HepG2 (cell line): ENCODE measurements at regions not wholly inside any gene's neighbourhood (a gene's known extent, or its start where the extent isn't known, plus 50 kb on each side); places are given as distances from the start of the nearest gene placed in this dataset.

Experiments
- ATAC-seq: fragments of 200-7000 bp; cut with Tn5 transposase; 3 replicates; pipeline ENCODE4 v1.9.1; 2020; ENCODE audit warnings: mild to moderate bottlenecking, moderate library complexity
- BruUV-seq: library from RNA; stranded (reverse); fragments of 400-500 nt; replicated peaks from 2 replicates; lab custom pipeline; 2021; lab: Mats Ljungman, UMichigan
- CTCF ChIA-PET: fragments of 300-600 bp; formaldehyde crosslinking; extraction: SDS; loops from one replicate; lab custom pipeline; 2021; ENCODE audit warnings: low total read pairs, inconsistent platforms, low intra/inter-chr PET ratio; lab: Yijun Ruan, JAX
- POLR2A ChIA-PET: fragments of 350-600 bp; sonication (Branson Sonifier 250); formaldehyde crosslinking; loops from one replicate; lab custom pipeline; 2020; ENCODE audit warnings: antibody characterized with exemption, inconsistent platforms; lab: Yijun Ruan, JAX
- DNase-seq: peaks from one replicate; pipeline ENCODE4 v3.0.0-alpha.2; 2015; ENCODE audit warnings: low spot score
- FAIRE-seq: peaks from 3 replicates; lab custom pipeline; 2011; peaks lifted over from hg19 to GRCh38; lab: Jason Lieb, UNC
- H2AFZ ChIP-seq: one replicate; pipeline ENCODE4 v1.6.1; 2011; ENCODE audit warnings: low read length, inconsistent platforms
- H3K27ac ChIP-seq: fragments of 300-600 bp; 3 replicates; pipeline ENCODE4 v1.8.0; 2011; ENCODE audit warnings: mixed run types, mild to moderate bottlenecking, mixed read lengths, low read length, inconsistent platforms; ENCODE audit not compliant: insufficient read depth; ENCODE audit errors: extremely low read length
- H3K27me3 ChIP-seq, 2 experiments: fragments of 200-600 bp in 1 of 2; 2 replicates in 1 of 2; 3 replicates in 1 of 2; pipeline versions ENCODE4 v1.6.0 to v1.8.0; 2011; ENCODE audit warnings: low read length in 2 of 2, mild to moderate bottlenecking in 2 of 2, moderate library complexity in 2 of 2, inconsistent platforms in 1 of 2; ENCODE audit not compliant: insufficient read depth in 2 of 2, control insufficient read depth in 1 of 2
- H3K36me3 ChIP-seq, 2 experiments: fragments of 200-600 bp in 1 of 2; replicated peaks in 1 of 2; 2 replicates in 1 of 2; 3 replicates in 1 of 2; pipeline versions ENCODE4 v1.5.1 to v1.8.0; 2011; ENCODE audit warnings: low read length in 2 of 2, inconsistent platforms in 1 of 2; ENCODE audit not compliant: insufficient read depth in 2 of 2, control insufficient read depth in 1 of 2
- H3K4me1 ChIP-seq: 2 replicates; pipeline ENCODE4 v1.5.1; 2012; ENCODE audit warnings: low read length, inconsistent platforms; ENCODE audit not compliant: insufficient read depth
- H3K4me2 ChIP-seq: 2 replicates; pipeline ENCODE4 v1.6.0; 2011; ENCODE audit warnings: low read depth, low read length, inconsistent platforms
- H3K4me3 ChIP-seq, 3 experiments: fragments of 200-600 bp in 1 of 3; sonication (generic), shearing (Covaris generic) in 1 of 3; replicated peaks in 1 of 3; 2 replicates each; pipeline ENCODE4 v1.5.1; 2011 to 2016; ENCODE audit warnings: low read length in 3 of 3, inconsistent platforms in 2 of 3, low read depth in 2 of 3, mild to moderate bottlenecking in 2 of 3, control low read depth in 1 of 3, mixed read lengths in 1 of 3; ENCODE audit not compliant: insufficient read depth in 1 of 3
- H3K79me2 ChIP-seq: one replicate; pipeline ENCODE4 v1.6.1; 2011; ENCODE audit warnings: low read length, inconsistent platforms; ENCODE audit not compliant: insufficient read depth
- H3K9ac ChIP-seq: 2 replicates; pipeline ENCODE4 v1.6.0; 2011; ENCODE audit warnings: mild to moderate bottlenecking, low read depth, low read length, inconsistent platforms; ENCODE audit not compliant: insufficient read depth
- H3K9me3 ChIP-seq: 2 replicates; pipeline ENCODE4 v1.5.1; 2012; ENCODE audit warnings: mild to moderate bottlenecking, low read length
- H4K20me1 ChIP-seq: 2 replicates; pipeline ENCODE4 v1.6.0; 2011; ENCODE audit warnings: inconsistent platforms, mild to moderate bottlenecking, low read length, moderate library complexity; ENCODE audit not compliant: insufficient read depth
- ATF7-NPFF ChIP-seq: sonication (generic); formaldehyde crosslinking; IDR thresholded peaks from 2 replicates; pipeline ENCODE4 v1.8.1; 2023; ENCODE audit warnings: mild to moderate bottlenecking, low read depth, missing genetic modification reagents, moderate library complexity
- FLYWCH1 ChIP-seq: sonication (generic); formaldehyde crosslinking; IDR thresholded peaks from 2 replicates; pipeline ENCODE4 v1.8.1; 2023; ENCODE audit warnings: mild to moderate bottlenecking, missing genetic modification reagents
- HNRNPH1 ChIP-seq: fragments of 200-400 bp; formaldehyde crosslinking; optimal IDR thresholded peaks from 2 replicates; pipeline ENCODE3; 2017; ENCODE audit warnings: mild to moderate bottlenecking, low read depth, low read length
- HOXA9 ChIP-seq: sonication (generic); formaldehyde crosslinking; IDR thresholded peaks from 2 replicates; pipeline ENCODE4 v1.8.1; 2022; ENCODE audit warnings: missing genetic modification reagents, mild to moderate bottlenecking, moderate library complexity, borderline replicate concordance
- LRRFIP1 ChIP-seq: sonication (generic); formaldehyde crosslinking; conservative IDR thresholded peaks from 2 replicates; pipeline ENCODE4 v1.4.0; 2020; ENCODE audit warnings: missing genetic modification reagents
- REL ChIP-seq: sonication (generic); formaldehyde crosslinking; conservative IDR thresholded peaks from 2 replicates; pipeline ENCODE4 v1.8.0; 2022; ENCODE audit warnings: mild to moderate bottlenecking, missing genetic modification reagents, moderate library complexity
- SALL2 ChIP-seq: sonication (generic); formaldehyde crosslinking; IDR thresholded peaks from 2 replicates; pipeline ENCODE4 v1.8.1; 2023; ENCODE audit warnings: mild to moderate bottlenecking, missing genetic modification reagents, inconsistent platforms
- SRSF9 ChIP-seq: fragments of 200-400 bp; formaldehyde crosslinking; IDR thresholded peaks from 2 replicates; pipeline ENCODE4 v1.6.1; 2018; ENCODE audit warnings: borderline replicate concordance, mild to moderate bottlenecking, low read depth, low read length; ENCODE audit not compliant: insufficient read depth, poor library complexity, severe bottlenecking
- ZBTB8A ChIP-seq: sonication (generic); formaldehyde crosslinking; IDR thresholded peaks from 2 replicates; pipeline ENCODE4 v1.4.0; 2020; ENCODE audit warnings: mild to moderate bottlenecking, low read depth, missing genetic modification reagents, borderline replicate concordance
- ZNF253 ChIP-seq: sonication (generic); formaldehyde crosslinking; IDR thresholded peaks from 2 replicates; pipeline ENCODE4 v1.8.0; 2022; ENCODE audit warnings: mild to moderate bottlenecking, missing genetic modification reagents, borderline replicate concordance
- ZNF296 ChIP-seq: sonication (generic); formaldehyde crosslinking; conservative IDR thresholded peaks from 2 replicates; pipeline ENCODE4 v1.5.0; 2020; ENCODE audit warnings: mild to moderate bottlenecking, missing genetic modification reagents
- ZNF362 ChIP-seq: sonication (generic); formaldehyde crosslinking; IDR thresholded peaks from 2 replicates; pipeline ENCODE4 v1.4.0; 2020; ENCODE audit warnings: missing genetic modification reagents, mild to moderate bottlenecking, borderline replicate concordance
- ZNF703 ChIP-seq: sonication (generic); formaldehyde crosslinking; IDR thresholded peaks from 2 replicates; pipeline ENCODE4 v1.5.1; 2020; ENCODE audit warnings: missing genetic modification reagents, mild to moderate bottlenecking, moderate library complexity, borderline replicate concordance
- WGBS: methylation state at CpG from one replicate; pipeline ENCODE4 v1.1.6; 2017; ENCODE audit warnings: low lambda C conversion rate; 5-methylcytosine and 5-hydroxymethylcytosine counted together
- in situ Hi-C: cut with HindIII; loops from 2 replicates; pipeline ENCODE4 v1.10.0; 2017; ENCODE audit warnings: low pct_unique_long_range_greater_than_20kb; ENCODE audit not compliant: extremely low pct_ligation_motif_present
- intact Hi-C: fragments of 100-400 bp; cut with micrococcal nuclease; formaldehyde crosslinking; loops from one replicate; pipeline ENCODE4 v1.10.0; 2022; ENCODE audit not compliant: unreplicated experiment

GRCh38 chr5:78706825-78707224 lies 58.3 kb upstream of the LHFPL2 start:
- H3K79me2 ChIP-seq = no peaks in the 10 kb centered on the region
- H3K27ac ChIP-seq = no peak overlapping the region
- no peaks in the 10 kb centered on the region for H4K20me1 ChIP-seq
- CTCF ChIA-PET = no interaction called here
- no peaks in the 10 kb centered on the region for H3K27me3 ChIP-seq
- intact Hi-C loops = no loop called here
- ATAC-seq (no peak), FAIRE-seq (no peak), DNase-seq (no peak)
- BruUV-seq = no TSS peak
- H3K9me3 ChIP-seq = no peaks in the 10 kb centered on the region
- H3K36me3 ChIP-seq = no peaks in the 10 kb centered on the region
- no peak overlapping the region for H2AFZ ChIP-seq
- in situ Hi-C loops = no loop called here
- WGBS = 52% methylated on average over 3 of the region's 3 CpGs
- H3K9ac ChIP-seq = no peak overlapping the region
- H3K4me3 ChIP-seq = no peak overlapping the region
- POLR2A ChIA-PET = no interaction called here
- H3K4me1 ChIP-seq = no peaks in the 10 kb centered on the region
- H3K4me2 ChIP-seq = no peak overlapping the region
- TF ChIP-seq SALL2 (CRISPR knock-in tag) (no peak), LRRFIP1 (CRISPR knock-in tag) (no peak), ZNF296 (no peak), FLYWCH1 (CRISPR knock-in tag) (no peak), ZBTB8A (CRISPR knock-in tag) (no peak), HOXA9 (CRISPR knock-in tag) (no peak), REL (CRISPR knock-in tag) (no peak), ZNF253 (CRISPR knock-in tag) (no peak), ZNF703 (CRISPR knock-in tag) (no peak), ZNF362 (CRISPR knock-in tag) (no peak), HNRNPH1 (no peak), ATF7-NPFF (no peak), SRSF9 (no peak)
